ENCODE measurements at regions not wholly inside any gene's neighbourhood (a gene's known extent, or its start where the extent isn't known, plus 50 kb on each side); places are given as distances from the start of the nearest gene placed in this dataset.

DNA sequence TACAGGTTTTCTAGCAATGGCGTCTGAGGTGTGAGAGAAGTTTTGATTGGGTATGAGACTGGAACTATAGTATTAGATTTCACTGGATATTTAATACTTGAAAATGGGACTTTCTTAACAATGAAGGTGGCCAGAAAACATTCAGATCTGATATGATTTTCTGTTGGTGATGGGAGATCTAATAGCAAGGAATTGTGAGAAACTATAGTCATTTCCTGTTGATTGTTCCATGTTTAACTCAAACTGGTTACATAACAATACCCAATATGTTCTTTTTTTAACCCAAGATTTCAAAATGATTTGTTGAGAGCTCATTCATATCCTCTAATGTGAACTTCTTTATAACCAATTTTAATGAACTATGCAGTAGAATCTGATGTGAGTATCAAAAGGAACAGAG is 793.2 kb upstream of the RGMB start:
- Histone ChIP-seq H3K4me2 (ENCODE audit: insufficient read depth in 1 of 2, low read depth in 2 of 2, low read length in 2 of 2) (no peak overlapping the region), H2BK15ac (ENCODE audit: low read length) (no peak overlapping the region), H3K9ac (replicated peaks in 1 of 4; ENCODE audit: extremely low read depth in 1 of 4, low read depth in 3 of 4, low read length in 3 of 4) (no peak overlapping the region), H3K36me3 (ENCODE audit: control insufficient read depth in 2 of 4, insufficient read depth in 4 of 4, low read length in 3 of 4) (no peaks in the 10 kb centered on the region), H3K9me3 (ENCODE audit: insufficient read depth in 2 of 2, low read depth in 1 of 2, low read length in 1 of 2) (no peaks in the 10 kb centered on the region), H2AK5ac (ENCODE audit: low read depth, low read length) (no peak overlapping the region), H3K23ac (ENCODE audit: insufficient read length) (no peak overlapping the region), H3K79me2 (ENCODE audit: control insufficient read depth in 1 of 2, insufficient read depth in 2 of 2, low read length in 2 of 2) (no peaks in the 10 kb centered on the region), H3K18ac (ENCODE audit: extremely low read depth, low read length) (no peak overlapping the region), H3K4ac (replicated peaks; ENCODE audit: insufficient read length, low read depth, low read length) (no peak overlapping the region), H2BK120ac (replicated peaks; ENCODE audit: low read depth, low read length) (no peak overlapping the region), H3K27ac (ENCODE audit: low read depth, low read length) (no peak overlapping the region), H3K4me1 (replicated peaks in 1 of 4; ENCODE audit: control insufficient read depth in 3 of 4, insufficient read depth in 4 of 4, low read length in 3 of 4) (no peaks in the 10 kb centered on the region), H2AFZ (ENCODE audit: low read length) (no peak overlapping the region), H4K5ac (ENCODE audit: insufficient read length, low read depth, low read length) (no peak overlapping the region), H4K8ac (ENCODE audit: extremely low read depth, insufficient read depth, low read length) (no peak overlapping the region), H2BK12ac (ENCODE audit: low read depth, low read length) (no peak overlapping the region), H3K14ac (ENCODE audit: insufficient read length) (no peak overlapping the region), H4K91ac (replicated peaks; ENCODE audit: insufficient read length, low read length) (no peak overlapping the region), H4K20me1 (replicated peaks in 1 of 2; ENCODE audit: control insufficient read depth in 1 of 2, insufficient read depth in 2 of 2, low read length in 2 of 2) (no peaks in the 10 kb centered on the region), H3K56ac (replicated peaks; ENCODE audit: insufficient read length, low read depth, low read length) (no peak overlapping the region), H3K79me1 (ENCODE audit: low read depth, low read length) (no peaks in the 10 kb centered on the region), H2BK20ac (ENCODE audit: low read length) (no peak overlapping the region), H3K27me3 (replicated peaks in 1 of 4; ENCODE audit: control insufficient read depth in 3 of 4, extremely low read depth in 1 of 4, insufficient read depth in 3 of 4, low read length in 3 of 4) (peaks cover 0 to 1% (median 0%) of the 10 kb centered on the region in 4 experiments; a peak in 1 of 7 replicates), H3K23me2 (ENCODE audit: low read depth, low read length) (no peaks in the 10 kb centered on the region), H2BK5ac (ENCODE audit: low read depth, low read length) (no peak overlapping the region), H3K4me3 (ENCODE audit: extremely low read depth in 1 of 4, insufficient read depth in 2 of 4, low read depth in 3 of 4, low read length in 4 of 4) (no peak overlapping the region)
- FAIRE-seq, result no peak
- TF ChIP-seq JUN (IDR thresholded peaks at IDR 0.05; ENCODE audit: low read depth, low read length) (no peak), SRF (IDR thresholded peaks at IDR 0.05; ENCODE audit: low read depth, low read length) (no peak), SIX5 (IDR thresholded peaks at IDR 0.05; ENCODE audit: low read depth, low read length) (no peak), NANOG (IDR thresholded peaks at IDR 0.05; ENCODE audit: insufficient read depth, low read depth, low read length, poor library complexity, severe bottlenecking) (no peak), ZNF274 (IDR thresholded peaks at IDR 0.05; ENCODE audit: borderline replicate concordance, extremely low read depth, low read length) (no peak), TCF12 (IDR thresholded peaks at IDR 0.05; ENCODE audit: low read depth, low read length) (no peak), POLR2AphosphoS5 (IDR thresholded peaks at IDR 0.05; ENCODE audit: low read depth, low read length) (no peak), KDM1A (IDR thresholded peaks at IDR 0.05; ENCODE audit: borderline replicate concordance, low read length) (no peak), FOSL1 (IDR thresholded peaks at IDR 0.05; ENCODE audit: insufficient read depth, low read depth, low read length) (no peak), BCL11A (IDR thresholded peaks at IDR 0.05; ENCODE audit: low read depth in 2 of 2, low read length in 2 of 2) (no peak), SP2 (IDR thresholded peaks at IDR 0.05; ENCODE audit: low read length) (no peak), JUND (IDR thresholded peaks at IDR 0.05; ENCODE audit: low read length) (no peak), CBX5 (IDR thresholded peaks at IDR 0.05; ENCODE audit: low read depth, low read length) (no peak), TBP (IDR thresholded peaks at IDR 0.05; ENCODE audit: low read depth, low read length) (no peak), CEBPB (IDR thresholded peaks at IDR 0.05; ENCODE audit: low read depth, low read length) (no peak)
- TF ChIP-seq, protein P1, sequence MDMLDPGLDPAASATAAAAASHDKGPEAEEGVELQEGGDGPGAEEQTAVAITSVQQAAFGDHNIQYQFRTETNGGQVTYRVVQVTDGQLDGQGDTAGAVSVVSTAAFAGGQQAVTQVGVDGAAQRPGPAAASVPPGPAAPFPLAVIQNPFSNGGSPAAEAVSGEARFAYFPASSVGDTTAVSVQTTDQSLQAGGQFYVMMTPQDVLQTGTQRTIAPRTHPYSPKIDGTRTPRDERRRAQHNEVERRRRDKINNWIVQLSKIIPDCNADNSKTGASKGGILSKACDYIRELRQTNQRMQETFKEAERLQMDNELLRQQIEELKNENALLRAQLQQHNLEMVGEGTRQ (IDR thresholded peaks at IDR 0.05; ENCODE audit: low read length), result no peak
- CTCF ChIA-PET (ENCODE audit: partially characterized antibody), result no interaction called here
- POLR2A ChIA-PET (ENCODE audit: partially characterized antibody), result no interaction called here
- WGBS, 2 experiments (ENCODE audit: extremely low coverage in 1 of 2, insufficient coverage in 1 of 2, insufficient read length in 1 of 2, insufficient replicate concordance in 2 of 2, low coverage in 1 of 2, low lambda C conversion rate in 2 of 2, missing lambda C conversion rate in 1 of 2), result 100% methylated on average over 1 of the region's 1 CpG; no CpG with 5 or more reads in 1 of the 2 experiments
- DNase-seq (ENCODE audit: low read depth in 1 of 2, low spot score in 2 of 2), result no peak

Measured in H1 (cell line).